HUES6 (cell line): ENCODE measurements at regions not wholly inside any gene's neighbourhood (a gene's known extent, or its start where the extent isn't known, plus 50 kb on each side); places are given as distances from the start of the nearest gene placed in this dataset.

Source experiments
- H3K27ac ChIP-seq: 2 replicates; pipeline ENCODE4 v1.7.0; 2013; ENCODE audit warnings: low read depth, mild to moderate bottlenecking, low read length, inconsistent platforms
- H3K27me3 ChIP-seq: 2 replicates; pipeline ENCODE4 v1.6.1; 2013; ENCODE audit warnings: low read length; ENCODE audit not compliant: control insufficient read depth, insufficient read depth
- H3K36me3 ChIP-seq: 2 replicates; pipeline ENCODE4 v1.6.1; 2013; ENCODE audit warnings: low read length; ENCODE audit not compliant: control insufficient read depth, insufficient read depth
- H3K4me1 ChIP-seq: 2 replicates; pipeline ENCODE4 v1.6.1; 2013; ENCODE audit warnings: low read length; ENCODE audit not compliant: control insufficient read depth, insufficient read depth
- H3K4me3 ChIP-seq: 2 replicates; pipeline ENCODE4 v1.5.1; 2013; ENCODE audit warnings: low read depth, low read length
- H3K9ac ChIP-seq: one replicate; pipeline ENCODE4 v1.6.1; 2013; ENCODE audit warnings: mild to moderate bottlenecking, low read length
- H3K9me3 ChIP-seq: 2 replicates; pipeline ENCODE4 v1.6.1; 2013; ENCODE audit warnings: low read depth, low read length; ENCODE audit not compliant: control insufficient read depth, insufficient read depth

GRCh38 chr18:77573571-77573970 lies 323.9 kb downstream of the GALR1 start:
- Histone ChIP-seq H3K9me3 (peaks cover 23% of the 10 kb centered on the region), H3K36me3 (no peaks in the 10 kb centered on the region), H3K9ac (no peak overlapping the region), H3K4me3 (no peak overlapping the region), H3K27ac (no peak overlapping the region), H3K27me3 (no peaks in the 10 kb centered on the region), H3K4me1 (no peaks in the 10 kb centered on the region)

- Histone ChIP-seq H3K9me3 (no peaks in the 10 kb centered on the region), H3K36me3 (no peaks in the 10 kb centered on the region), H3K27ac (no peak overlapping the region), H3K27me3 (no peaks in the 10 kb centered on the region), H3K9ac (no peak overlapping the region), H3K4me3 (no peak overlapping the region), H3K4me1 (no peaks in the 10 kb centered on the region)
Measured at GRCh38 chr18:77590943-77591515, 341.4 kb downstream of the GALR1 start.

GRCh38 chr18:77597726-77598125 lies 348.1 kb downstream of the GALR1 start:
- no peaks in the 10 kb centered on the region for H3K9me3 ChIP-seq
- no peak overlapping the region for H3K9ac ChIP-seq
- no peaks in the 10 kb centered on the region for H3K27me3 ChIP-seq
- H3K27ac ChIP-seq = no peak overlapping the region
- H3K36me3 ChIP-seq = no peaks in the 10 kb centered on the region
- no peak overlapping the region for H3K4me3 ChIP-seq
- H3K4me1 ChIP-seq = no peaks in the 10 kb centered on the region

- Histone ChIP-seq H3K4me1 (no peaks in the 10 kb centered on the region), H3K4me3 (no peak overlapping the region), H3K27me3 (no peaks in the 10 kb centered on the region), H3K27ac (no peak overlapping the region), H3K9me3 (peaks cover 3% of the 10 kb centered on the region; the same call in 1 of the 2 replicates), H3K36me3 (no peaks in the 10 kb centered on the region), H3K9ac (no peak overlapping the region)
Measured at GRCh38 chr18:77600674-77601073, 351.0 kb downstream of the GALR1 start.

DNA sequence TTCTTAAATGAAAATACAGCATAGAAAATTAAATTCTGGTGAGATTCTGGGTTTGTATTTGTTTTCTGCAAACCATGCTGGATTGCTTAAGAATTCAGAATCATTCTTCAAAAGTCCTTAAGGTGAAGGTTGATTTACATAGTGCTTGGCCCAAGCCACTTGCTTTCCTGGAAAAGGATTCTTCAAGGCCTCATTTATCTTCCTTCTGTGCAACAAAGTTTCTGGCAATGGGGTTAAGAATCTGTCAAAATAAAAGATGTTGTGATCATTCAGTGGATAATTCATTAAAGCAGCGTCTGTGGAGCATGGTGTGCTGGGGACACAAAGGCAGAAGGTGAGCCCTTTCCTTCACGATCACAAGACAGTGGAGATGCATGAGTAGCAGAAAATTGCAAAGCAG lies 351.9 kb downstream of the GALR1 start:
- Histone ChIP-seq H3K27ac (no peak overlapping the region), H3K4me3 (no peak overlapping the region), H3K36me3 (no peaks in the 10 kb centered on the region), H3K27me3 (no peaks in the 10 kb centered on the region), H3K9ac (no peak overlapping the region), H3K4me1 (no peaks in the 10 kb centered on the region), H3K9me3 (peaks cover 3% of the 10 kb centered on the region; the same call in 1 of the 2 replicates)

- Histone ChIP-seq H3K27me3 (no peaks in the 10 kb centered on the region), H3K4me3 (no peak overlapping the region), H3K27ac (no peak overlapping the region), H3K9me3 (peaks cover 3% of the 10 kb centered on the region; the same call in 1 of the 2 replicates), H3K9ac (no peak overlapping the region), H3K4me1 (no peaks in the 10 kb centered on the region), H3K36me3 (no peaks in the 10 kb centered on the region)
Measured at GRCh38 chr18:77607087-77607486, 357.4 kb downstream of the GALR1 start.

- Histone ChIP-seq H3K4me3 (no peak overlapping the region), H3K27ac (no peak overlapping the region), H3K36me3 (no peaks in the 10 kb centered on the region), H3K9me3 (no peaks in the 10 kb centered on the region; the same call in 1 of the 2 replicates), H3K27me3 (no peaks in the 10 kb centered on the region), H3K4me1 (no peaks in the 10 kb centered on the region), H3K9ac (no peak overlapping the region)
Measured at GRCh38 chr18:77608807-77609206, 359.2 kb downstream of the GALR1 start.

DNA sequence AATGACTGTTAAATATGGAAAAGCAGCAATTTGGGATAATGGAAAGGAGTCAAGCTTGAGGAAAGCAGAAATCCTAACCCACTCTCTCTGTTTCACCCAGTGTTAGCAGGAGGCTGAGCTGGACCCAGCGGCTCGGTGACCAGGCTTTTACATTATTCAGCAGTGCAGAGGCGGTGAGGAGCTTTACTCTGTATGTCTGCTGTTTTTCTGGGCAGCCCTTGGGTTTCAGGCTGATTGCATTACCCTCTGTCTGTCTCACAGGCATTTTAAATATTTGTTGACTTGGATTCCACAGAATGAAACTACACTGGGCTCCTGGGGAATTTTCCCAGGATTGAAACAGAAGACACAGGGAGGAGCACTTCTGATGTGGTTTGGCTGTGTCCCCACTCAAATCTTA lies 368.0 kb downstream of the GALR1 start:
- no peaks in the 10 kb centered on the region for H3K36me3 ChIP-seq
- no peak overlapping the region for H3K27ac ChIP-seq
- no peaks in the 10 kb centered on the region for H3K4me1 ChIP-seq
- no peaks in the 10 kb centered on the region for H3K27me3 ChIP-seq
- H3K4me3 ChIP-seq = no peak overlapping the region
- H3K9ac ChIP-seq = no peak overlapping the region
- no peaks in the 10 kb centered on the region for H3K9me3 ChIP-seq

GRCh38 chr18:77619525-77619924 lies 369.9 kb downstream of the GALR1 start:
- Histone ChIP-seq H3K9ac (no peak overlapping the region), H3K27me3 (no peaks in the 10 kb centered on the region), H3K4me1 (no peaks in the 10 kb centered on the region), H3K36me3 (no peaks in the 10 kb centered on the region), H3K27ac (no peak overlapping the region), H3K9me3 (no peaks in the 10 kb centered on the region), H3K4me3 (no peak overlapping the region)

- Histone ChIP-seq H3K4me1 (no peaks in the 10 kb centered on the region), H3K9me3 (no peaks in the 10 kb centered on the region), H3K36me3 (no peaks in the 10 kb centered on the region), H3K9ac (no peak overlapping the region), H3K27me3 (no peaks in the 10 kb centered on the region), H3K4me3 (no peak overlapping the region), H3K27ac (no peak overlapping the region)
Measured at GRCh38 chr18:77622009-77622692, 372.5 kb downstream of the GALR1 start.

GRCh38 chr18:77632758-77633157 lies 383.1 kb downstream of the GALR1 start:
- Histone ChIP-seq H3K27ac (no peak overlapping the region), H3K4me3 (no peak overlapping the region), H3K36me3 (no peaks in the 10 kb centered on the region), H3K9ac (no peak overlapping the region), H3K27me3 (no peaks in the 10 kb centered on the region), H3K4me1 (no peaks in the 10 kb centered on the region), H3K9me3 (peaks cover 14% of the 10 kb centered on the region)
